NCI-H1417 treated with DMSO at 0.1 percent for 48 hours (cell line): ENCODE measurements at regions not wholly inside any gene's neighbourhood (a gene's known extent, or its start where the extent isn't known, plus 50 kb on each side); places are given as distances from the start of the nearest gene placed in this dataset.

Experiments
- DNase-seq: peaks from one replicate; lab custom pipeline; 2025; lab: John Stamatoyannopoulos, UW

DNA sequence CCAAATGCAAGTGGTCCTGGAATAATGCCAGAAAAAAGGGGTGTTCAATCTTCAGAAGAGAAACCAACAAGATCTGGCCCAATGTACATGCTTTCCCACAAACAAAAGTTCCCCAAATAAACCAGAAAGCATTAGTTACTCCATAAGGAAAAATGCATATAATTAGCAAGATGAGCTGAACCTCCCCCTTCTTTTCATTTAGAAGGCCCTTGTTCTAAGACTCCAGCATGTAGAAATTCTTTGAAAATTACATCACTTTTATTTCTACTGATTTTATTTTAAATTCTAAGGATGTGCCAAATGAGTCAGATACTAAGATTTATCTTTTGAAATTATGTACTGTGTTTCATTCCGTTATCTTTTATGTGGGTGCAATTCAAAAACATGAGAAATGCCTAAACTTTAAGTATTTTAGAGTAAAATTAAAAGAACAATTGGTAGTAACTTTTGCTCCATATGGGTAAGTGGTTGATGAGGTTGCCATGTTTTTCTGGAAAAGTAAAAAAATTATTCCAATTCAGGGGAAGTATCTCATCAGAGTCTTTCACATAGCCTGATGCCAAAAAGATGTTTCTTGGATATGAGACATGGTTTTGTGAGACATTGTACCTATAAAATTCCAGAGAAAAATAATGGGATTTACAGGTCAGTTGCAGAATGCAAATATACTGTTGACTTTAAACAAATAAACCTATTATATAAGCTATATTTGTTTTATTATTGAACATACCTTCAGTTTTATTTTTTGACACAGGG, 106.5 kb upstream of the CCDC112 start:
- DNase-seq: no peak

DNA sequence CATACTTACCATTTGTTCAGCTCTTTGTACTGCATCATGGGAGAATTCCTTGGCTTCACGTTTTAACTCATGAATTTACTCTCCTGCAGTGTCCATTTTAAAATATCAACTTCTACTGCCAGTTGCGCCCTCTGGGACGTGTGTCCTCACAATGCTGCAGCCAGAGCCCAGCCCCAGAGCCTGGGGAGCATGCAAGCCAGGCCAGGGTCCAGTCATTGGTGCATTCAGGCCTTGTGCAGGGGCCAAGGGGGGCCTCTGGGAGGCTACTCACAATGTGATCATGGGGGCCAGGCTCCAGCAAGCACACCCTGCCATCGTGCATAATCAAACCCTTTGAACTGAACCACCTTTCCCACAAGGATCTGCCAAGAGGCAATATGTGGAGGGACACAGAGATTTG, 105.6 kb upstream of the CCDC112 start:
- DNase-seq: no peak

DNA sequence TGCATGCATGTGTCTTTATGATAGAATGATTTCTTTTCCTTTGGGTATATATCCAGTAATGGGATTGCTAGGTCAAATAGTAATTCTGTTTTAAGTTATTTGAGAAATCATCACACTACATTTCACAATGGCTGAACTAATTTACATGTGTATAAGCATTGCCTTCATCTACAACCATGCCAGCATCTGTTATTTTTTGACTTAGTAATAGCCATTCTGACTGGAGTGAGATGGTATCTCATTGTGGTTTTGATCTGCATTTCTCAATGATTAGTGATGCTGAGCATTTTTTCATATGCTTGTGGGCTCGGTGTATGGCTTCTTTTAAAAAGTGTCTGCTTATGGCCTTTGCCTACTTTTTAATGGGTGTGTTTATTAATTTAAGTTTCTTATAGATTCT, 102.3 kb upstream of the CCDC112 start:
- DNase-seq: no peak

DNA sequence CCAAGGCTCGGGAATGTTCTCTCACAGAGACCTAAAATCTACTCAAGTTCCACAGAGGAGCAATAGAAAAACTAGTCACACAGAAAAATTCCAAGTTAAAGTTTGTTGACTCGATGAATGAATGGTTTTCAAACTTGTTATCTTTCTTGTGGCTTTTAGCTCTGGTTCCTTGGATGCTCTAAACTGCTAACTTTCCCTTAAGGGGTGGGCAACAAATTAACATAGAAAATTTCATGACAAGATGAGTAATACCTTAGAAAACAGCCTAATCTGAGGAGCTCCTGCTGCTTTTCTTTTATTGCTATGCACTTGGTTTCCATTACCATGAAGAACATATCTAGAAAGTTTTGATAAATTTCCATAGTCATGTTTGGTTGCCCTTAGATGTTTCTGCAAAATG, 100.2 kb upstream of the CCDC112 start:
- no peak for DNase-seq

DNA sequence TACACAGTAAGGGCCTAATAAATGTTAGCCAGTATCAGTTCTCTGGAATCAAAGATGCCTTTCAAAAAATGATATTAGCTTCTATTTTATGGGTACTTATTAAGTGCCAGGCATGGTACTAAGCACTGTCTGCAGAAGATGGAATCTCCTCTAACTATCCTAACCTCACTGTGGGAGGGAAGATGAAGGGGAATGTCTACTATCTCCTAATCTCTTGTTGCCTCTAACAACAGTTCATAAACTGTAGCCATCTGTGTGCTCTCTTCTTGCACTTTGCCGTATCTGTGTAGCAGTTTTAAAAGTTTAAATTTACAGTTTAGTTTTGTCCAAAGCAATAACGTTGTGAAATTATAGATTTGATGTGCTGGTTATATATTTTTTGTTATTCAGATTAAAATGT, 99.6 kb upstream of the CCDC112 start:
- no peak for DNase-seq

DNA sequence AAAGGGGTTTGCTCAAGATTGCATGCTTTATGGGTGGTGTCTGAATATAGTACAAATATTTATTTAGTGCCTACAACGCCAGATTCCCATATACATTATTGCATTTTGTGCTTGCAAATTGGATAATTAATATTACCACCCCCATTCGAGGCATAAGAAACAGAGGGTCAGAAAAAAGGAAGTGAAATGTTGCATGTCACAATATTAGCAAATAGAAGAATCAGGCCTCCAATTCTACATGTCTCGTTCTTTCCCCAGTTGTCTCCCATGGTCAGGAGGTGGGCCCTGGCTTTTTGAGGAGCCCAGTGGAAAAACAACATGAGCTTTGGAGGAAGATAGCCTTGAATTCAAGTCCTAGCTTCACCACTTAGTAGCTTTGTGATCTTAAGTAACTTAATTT, 98.1 kb upstream of the CCDC112 start:
- no peak for DNase-seq

DNA sequence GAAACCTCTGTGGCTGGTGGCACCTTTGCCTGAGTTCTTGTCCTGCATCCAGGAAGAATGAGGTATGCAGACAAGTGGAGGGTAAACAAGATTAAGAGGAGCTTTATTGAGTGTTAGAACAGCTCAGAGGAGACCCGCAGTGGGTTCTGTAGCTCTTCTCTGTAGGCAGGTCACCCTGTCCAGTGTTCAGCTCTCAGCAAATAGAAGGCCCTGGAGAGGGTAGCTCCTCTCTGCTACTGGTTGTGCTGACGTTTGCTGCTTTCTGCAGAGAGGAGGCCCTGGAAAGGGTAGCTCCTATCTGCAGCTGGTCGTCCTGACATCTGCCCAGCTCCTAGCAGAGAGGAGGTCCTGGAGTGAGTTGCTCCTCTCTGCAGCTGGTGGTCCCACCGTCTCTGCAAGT, 96.8 kb upstream of the CCDC112 start:
- DNase-seq: no peak

DNA sequence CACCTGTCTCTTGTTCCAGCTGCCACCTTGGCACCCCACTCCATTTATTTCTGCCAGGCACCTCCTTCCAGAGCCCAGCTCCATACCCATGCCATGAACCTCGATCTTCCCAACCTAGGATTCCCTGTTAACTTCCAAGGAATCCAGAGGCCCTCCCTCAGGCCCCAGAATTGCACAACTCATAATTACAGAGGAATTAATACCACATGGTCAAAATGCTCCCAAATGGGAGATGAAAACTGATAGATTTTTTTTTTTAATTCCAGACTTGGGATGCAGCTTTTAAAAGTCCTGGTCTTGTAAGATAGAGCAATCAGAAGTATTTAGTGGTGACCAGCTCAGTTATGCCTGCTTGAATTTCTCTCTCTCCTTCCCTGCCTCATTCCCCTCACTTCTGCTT, 96.2 kb upstream of the CCDC112 start:
- no peak for DNase-seq

DNA sequence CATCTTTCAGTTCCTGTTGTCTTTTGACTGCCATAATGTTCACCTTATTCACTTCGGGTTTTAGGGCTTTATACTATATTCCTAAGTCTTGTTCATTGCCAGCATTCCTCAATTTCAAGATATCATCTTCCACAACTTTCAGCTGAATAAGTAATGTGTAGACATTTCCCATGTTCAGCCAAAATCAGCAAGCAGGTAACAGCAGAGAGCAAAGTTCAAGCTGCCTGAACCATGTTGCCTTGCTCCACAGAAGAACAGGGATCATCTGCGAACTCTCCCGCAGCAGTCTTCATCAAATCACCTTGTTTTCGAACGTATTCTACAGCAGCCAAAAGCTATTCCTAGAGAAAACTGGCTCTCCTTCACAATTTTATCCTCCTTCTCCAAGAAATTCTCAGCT, 95.3 kb upstream of the CCDC112 start:
- DNase-seq: no peak

DNA sequence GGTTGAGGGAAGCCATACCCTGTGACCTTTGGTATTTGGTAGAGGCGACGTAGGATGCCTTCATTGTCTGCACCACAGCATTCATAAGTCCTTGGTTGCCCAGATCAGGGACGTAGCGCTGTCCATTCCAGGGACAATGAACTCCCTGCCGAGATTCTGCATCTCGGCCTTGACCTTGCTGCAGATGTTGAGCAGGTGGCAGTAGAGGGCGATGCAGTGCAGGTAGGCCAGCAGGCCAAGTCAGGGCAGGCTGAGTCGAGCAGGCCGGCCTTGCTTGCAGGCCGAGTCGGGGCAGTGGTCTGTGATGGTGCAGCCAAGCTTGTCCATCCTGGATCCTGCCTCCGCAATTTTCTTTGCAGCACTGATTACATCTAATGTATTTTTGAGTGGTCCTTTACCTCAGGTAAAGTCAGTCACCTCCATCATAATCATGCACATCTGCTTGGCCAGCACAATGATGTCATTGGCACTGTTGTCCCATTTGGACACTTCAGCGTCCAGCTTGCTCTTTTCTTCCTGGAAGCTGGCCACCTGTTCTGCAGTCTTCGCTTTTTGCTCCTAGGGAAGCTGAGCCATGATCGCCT, 93.4 kb upstream of the CCDC112 start:
- no peak for DNase-seq

DNA sequence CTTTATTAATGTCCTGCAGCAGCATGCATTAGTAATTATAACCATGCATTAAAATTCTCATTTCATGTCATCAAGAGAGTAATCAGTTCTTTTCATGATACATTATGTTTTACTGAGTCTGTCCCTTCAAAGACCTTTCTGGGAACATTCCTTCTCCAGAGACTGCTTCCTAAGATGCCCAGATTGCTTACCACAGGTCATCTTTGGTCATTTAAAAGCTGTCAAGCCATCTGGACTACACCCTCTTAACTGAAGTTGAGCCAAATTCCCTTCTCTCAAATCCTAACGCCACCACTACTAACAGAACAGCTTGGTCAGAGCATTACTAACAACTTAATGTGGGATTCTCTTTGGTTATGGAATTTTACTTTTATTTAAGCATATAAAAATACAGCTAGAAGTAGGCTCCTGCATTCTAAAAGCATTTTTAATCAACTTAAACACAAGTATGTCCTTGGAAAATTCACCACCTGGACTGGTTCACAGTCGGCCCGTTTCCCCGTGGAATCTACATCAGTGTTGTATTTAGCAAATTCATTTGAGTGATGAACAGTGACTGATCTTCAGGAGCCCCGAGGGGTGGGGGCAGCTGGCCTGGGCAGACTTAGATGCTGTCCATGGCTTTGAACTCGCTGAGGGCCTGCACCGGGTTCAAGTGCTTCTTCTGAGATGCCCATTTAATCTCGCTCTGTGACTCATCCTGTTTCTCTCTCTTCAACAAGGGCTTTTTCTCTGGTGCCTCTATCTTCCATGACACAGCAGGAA, 92.8 kb upstream of the CCDC112 start:
- DNase-seq: no peak

DNA sequence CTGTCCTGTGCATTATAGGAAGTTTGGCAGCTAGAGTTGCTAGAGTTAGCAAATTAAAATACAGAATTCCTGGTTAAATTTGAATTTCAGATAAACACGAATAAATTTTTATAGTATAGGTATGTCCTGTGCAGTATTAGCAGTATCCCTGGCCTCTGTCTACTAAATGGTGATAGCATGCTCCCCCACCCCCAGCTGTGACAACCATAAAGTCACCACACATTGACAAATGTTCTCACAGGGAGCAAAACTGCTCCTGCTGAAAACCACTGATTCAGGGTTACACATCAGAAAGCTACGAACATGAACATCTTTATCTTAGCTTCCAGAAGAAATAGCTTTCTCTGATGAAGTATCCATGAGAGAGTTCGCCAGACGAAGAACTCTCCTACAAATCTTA, 91.8 kb upstream of the CCDC112 start:
- DNase-seq: no peak

DNA sequence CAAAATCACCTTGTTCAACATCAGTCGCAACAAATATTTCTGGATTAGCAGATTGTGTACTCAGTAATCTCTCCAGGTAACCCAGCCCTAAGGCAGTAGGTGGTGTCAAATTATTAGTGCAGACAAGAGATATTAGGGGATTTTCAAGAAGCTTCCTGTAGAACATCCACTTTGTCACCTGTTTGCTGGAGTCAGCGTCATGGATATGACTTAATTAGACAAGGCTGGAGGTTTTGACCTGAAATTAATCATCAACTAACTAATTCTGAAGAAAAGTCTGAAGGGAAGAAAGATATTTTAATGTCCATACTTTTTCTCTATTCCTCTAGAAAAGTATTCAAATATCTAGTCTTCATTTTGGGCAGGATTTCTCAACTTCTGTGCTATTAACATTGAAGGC, 91.4 kb upstream of the CCDC112 start:
- DNase-seq: no peak

DNA sequence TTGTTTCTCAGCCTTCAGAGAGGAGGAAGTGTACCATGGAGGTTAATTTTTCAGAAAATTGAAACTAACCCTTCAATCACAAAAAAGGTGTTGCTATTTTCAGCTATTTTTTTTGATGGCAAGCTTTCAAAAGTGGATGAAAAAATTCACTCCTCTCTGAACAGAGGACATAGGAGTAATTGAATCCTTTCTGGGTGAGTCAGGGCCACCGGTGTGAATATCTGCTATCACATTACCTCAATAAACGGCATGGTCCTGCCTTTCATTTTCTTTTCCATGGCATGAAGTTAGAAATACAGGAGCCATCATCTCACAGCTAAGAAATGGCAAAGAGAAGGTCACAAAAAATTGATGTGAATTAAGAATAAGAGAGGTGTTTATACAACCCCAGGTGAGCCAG, 90.2 kb upstream of the CCDC112 start:
- DNase-seq: no peak

DNA sequence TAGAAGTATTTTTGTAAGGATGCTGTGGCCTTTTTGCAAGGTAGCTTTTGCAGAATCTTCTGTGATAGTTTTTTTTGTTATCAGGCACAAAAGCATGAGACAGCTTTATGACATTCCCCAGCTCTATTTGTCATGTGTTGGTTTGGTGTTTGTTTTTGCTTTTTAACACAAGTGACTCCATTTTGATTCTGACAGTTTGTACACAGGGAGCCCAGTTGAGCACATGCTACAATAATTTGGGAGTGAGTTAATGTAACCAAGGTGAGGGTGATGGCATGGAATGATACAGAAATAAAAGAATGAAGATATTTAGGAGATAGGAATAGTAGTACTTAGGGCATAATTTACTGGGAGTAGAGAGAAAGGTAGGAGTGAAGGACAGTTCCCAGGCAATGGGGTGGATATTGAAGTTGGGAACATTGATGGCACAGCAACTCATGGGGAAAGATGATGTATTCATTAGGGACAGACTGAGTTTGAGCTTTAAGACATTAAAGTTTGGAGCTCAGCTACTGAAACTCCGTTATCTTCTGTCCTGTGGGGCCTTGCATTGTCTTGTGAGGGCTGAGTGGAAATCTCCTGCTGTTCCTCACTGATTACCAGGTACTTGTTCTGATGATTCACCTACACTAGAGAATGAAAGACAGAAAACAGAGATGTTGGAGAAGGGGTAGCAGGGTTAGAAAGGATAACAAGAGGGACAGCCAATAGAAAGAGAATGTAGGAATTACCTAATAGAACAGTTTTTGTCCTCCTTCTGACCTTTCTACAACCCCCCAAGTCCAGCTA, 88.3 kb upstream of the CCDC112 start:
- no peak for DNase-seq

DNA sequence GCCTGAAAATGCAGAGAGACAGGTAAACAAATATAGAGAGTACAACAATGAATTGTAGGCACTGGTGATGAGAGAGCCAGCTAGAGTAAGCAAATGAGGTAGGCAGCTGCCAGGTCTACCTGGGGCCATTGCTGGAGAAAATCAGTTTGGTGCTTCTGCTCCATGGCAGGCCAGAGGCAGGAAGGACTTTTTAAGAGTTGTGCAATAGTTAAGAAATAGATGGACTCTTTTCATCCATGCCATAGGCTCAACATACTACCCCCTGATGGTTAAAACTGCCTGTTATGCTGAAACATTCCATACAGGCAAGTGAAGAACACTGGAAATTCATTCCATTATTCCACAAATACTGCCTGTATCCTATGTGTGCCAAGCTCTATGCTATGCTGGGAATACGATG, 86.5 kb upstream of the CCDC112 start:
- DNase-seq: no peak

DNA sequence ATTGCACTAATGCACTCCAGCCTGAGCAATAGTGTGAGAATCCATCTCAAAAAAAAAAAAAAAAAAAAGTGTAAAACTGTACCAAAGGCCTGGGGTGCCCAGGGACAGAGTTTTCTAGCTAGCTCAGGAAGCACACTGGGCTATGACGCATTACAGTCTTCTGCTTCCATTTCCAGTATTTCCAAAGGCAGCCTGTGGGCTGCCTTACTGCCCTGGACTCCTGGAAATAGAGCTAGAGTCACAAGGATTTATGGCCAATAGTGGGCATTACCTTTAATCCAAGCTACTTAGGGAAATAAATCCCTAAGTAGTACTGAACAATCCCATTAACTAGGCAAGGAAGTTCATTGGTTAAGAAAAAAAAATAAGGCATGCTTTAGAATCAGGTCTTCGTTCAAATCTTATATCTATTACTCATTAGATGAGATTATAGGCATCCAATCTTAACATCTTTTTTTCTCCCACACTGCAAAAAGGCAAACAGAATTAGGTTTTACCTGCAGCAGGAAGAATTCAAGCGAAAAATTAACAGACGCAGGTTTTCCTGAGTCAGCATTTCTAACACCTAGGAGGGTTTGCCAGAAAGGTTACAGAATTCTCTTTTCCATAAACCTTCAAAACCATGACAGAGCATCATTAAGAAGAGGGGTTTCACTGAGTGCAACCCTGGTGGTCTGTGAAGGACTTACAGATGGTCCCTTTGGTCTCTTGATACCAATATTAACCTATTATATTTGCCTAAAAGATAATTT, 85.6 kb upstream of the CCDC112 start:
- DNase-seq: no peak

DNA sequence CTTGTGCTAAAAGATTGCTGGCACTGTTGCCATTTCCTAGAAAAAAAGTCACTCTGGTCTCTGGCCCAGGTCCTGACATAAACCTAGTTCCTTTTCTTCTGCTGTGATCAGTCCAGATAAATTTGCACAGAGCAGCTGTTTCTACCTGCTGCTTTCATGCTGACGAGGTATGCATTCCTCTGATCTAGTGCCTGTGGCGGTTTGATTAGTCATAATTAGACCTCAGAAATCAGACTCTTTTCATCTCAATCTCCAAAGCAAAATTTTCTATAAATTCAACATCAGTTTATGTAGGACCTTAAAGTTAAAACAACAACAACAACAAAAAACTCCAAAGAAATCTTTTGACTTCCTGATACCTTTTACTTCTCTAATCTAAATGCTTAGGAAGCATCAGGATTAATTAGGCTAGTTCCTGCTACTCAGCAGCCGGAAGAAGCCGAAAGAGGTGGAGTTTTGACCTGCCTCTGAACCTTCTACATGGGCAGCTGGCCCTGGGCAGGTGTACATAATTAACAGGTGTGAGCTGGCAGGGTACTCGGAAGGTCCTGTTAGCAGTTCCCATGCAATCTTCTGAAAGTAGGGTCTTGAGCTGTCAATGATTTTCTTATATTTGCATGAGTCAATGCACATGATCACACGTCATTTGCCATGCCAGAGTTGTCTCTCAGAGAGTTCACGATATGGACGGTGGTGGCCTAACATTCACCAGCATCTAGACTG, 83.3 kb upstream of the CCDC112 start:
- DNase-seq: peak; percentile 27

DNA sequence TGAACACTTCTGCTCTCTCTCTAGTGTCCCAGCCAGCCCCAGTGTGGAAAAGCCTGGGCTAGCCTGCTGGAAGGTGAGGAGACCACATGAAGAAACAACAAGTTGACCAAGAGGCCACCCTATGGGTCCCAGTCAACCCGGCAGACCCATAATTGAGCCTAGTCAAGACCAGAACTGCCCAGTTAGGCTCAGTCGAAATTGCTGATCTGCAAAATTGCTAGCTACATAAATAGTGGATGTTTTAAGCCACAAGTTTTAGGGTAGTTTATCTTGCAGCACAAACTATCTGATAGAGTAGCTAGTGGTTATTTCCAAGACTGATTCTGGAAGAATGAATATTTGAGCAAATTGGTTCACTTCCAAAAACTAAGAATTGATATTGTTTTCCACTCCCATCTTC, 82.3 kb upstream of the CCDC112 start:
- DNase-seq: no peak

DNA sequence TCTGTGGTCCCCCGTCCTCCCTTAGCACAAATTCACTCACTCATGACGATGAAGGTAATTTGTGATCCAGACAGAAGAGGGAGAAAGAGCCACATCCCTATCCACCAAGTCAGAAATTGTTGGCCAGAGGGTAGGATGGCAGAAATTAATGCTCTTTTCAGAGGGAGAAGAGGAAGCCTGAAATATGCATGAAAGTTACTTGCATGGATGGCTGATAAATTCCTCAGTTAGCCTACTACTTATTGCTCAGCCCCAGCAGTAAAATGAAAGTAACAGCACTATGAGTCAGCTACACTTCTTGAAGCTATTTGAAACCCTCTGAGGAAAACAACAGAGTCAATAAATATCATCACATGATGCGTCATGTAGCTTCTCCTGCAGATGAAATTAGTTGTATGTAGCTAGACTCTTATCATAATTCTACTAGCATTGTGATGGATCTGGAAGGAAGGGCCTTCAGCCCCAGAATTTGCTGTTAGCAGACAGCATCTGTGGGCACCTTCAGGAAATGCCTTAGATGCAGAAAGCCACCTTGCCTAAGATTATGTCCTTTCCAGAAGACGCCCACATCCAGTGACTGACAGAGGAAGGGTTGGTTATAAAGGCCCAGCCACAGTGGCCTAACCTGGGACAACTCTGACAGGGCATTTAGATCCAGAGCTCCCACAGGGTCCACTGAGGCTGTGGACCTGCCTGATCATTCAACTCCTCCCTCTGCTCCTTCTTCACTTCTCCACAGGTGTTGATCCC, 81.2 kb upstream of the CCDC112 start:
- no peak for DNase-seq
